Loucy (cell line): ENCODE measurements at regions not wholly inside any gene's neighbourhood (a gene's known extent, or its start where the extent isn't known, plus 50 kb on each side); places are given as distances from the start of the nearest gene placed in this dataset.

Source experiments
- H2AFZ ChIP-seq: fragments of 200-600 bp; sonication (generic); 2 replicates; pipeline ENCODE4 v1.6.0; 2016; ENCODE audit warnings: antibody characterized with exemption, mild to moderate bottlenecking, low read length, moderate library complexity
- H3F3A ChIP-seq: fragments of 200-600 bp; 2 replicates; pipeline ENCODE4 v1.6.0; 2016; ENCODE audit warnings: antibody characterized with exemption, low read depth, mild to moderate bottlenecking
- H3K27me3 ChIP-seq: fragments of 200-600 bp; sonication (generic); 2 replicates; pipeline ENCODE4 v1.6.1; 2014; ENCODE audit warnings: low read length, mild to moderate bottlenecking; ENCODE audit not compliant: insufficient read depth, poor library complexity, severe bottlenecking
- H3K36me3 ChIP-seq: fragments of 200-600 bp; sonication (generic); 2 replicates; pipeline ENCODE4 v1.6.1; 2016; ENCODE audit warnings: low read length; ENCODE audit not compliant: insufficient read depth
- H3K4me1 ChIP-seq: fragments of 200-600 bp; sonication (generic); 2 replicates; pipeline ENCODE4 v1.5.1; 2014; ENCODE audit warnings: low read length, mild to moderate bottlenecking; ENCODE audit not compliant: insufficient read depth, poor library complexity, severe bottlenecking
- H3K4me2 ChIP-seq: fragments of 200-600 bp; sonication (generic); 2 replicates; pipeline ENCODE4 v1.6.0; 2014; ENCODE audit warnings: antibody characterized with exemption, low read length, low read depth, mild to moderate bottlenecking; ENCODE audit not compliant: poor library complexity, severe bottlenecking
- H3K4me3 ChIP-seq: fragments of 200-600 bp; sonication (generic); 2 replicates; pipeline ENCODE4 v1.5.1; 2014; ENCODE audit warnings: low read length, mild to moderate bottlenecking, mixed read lengths; ENCODE audit not compliant: poor library complexity, severe bottlenecking
- H3K79me2 ChIP-seq: fragments of 200-600 bp; sonication (generic); 2 replicates; pipeline ENCODE4 v1.6.1; 2014; ENCODE audit warnings: low read length; ENCODE audit not compliant: insufficient read depth
- H3K9ac ChIP-seq: fragments of 200-600 bp; sonication (generic); 2 replicates; pipeline ENCODE4 v1.6.0; 2014; ENCODE audit warnings: mild to moderate bottlenecking, low read depth, low read length, moderate library complexity; ENCODE audit not compliant: poor library complexity, severe bottlenecking
- H3K9me2 ChIP-seq: fragments of 200-600 bp; sonication (generic); replicated peaks from 2 replicates; pipeline ENCODE4 v1.6.1; 2016; ENCODE audit warnings: low read depth, low read length, mixed read lengths
- H3K9me3 ChIP-seq: fragments of 200-600 bp; sonication (generic); 2 replicates; pipeline ENCODE4 v1.6.1; 2014; ENCODE audit warnings: mild to moderate bottlenecking, antibody characterized with exemption, low read length, low read depth; ENCODE audit not compliant: insufficient read depth
- H4K20me1 ChIP-seq: fragments of 200-600 bp; sonication (generic); 2 replicates; pipeline ENCODE4 v1.6.0; 2014; ENCODE audit warnings: antibody characterized with exemption, low read length, mild to moderate bottlenecking; ENCODE audit not compliant: insufficient read depth, poor library complexity, severe bottlenecking
- EZH2phosphoT487 ChIP-seq: fragments of 200-600 bp; IDR thresholded peaks from 2 replicates; pipeline ENCODE4 v1.6.1; 2018; ENCODE audit warnings: antibody characterized with exemption, mild to moderate bottlenecking, moderate library complexity, borderline replicate concordance
- TF ChIP-seq, protein P1 (sequence below): fragments of 200-600 bp; sonication (generic); conservative IDR thresholded peaks from 2 replicates; pipeline ENCODE4 v1.5.1; 2014; ENCODE audit warnings: mild to moderate bottlenecking, antibody characterized with exemption, low read length

DNA sequence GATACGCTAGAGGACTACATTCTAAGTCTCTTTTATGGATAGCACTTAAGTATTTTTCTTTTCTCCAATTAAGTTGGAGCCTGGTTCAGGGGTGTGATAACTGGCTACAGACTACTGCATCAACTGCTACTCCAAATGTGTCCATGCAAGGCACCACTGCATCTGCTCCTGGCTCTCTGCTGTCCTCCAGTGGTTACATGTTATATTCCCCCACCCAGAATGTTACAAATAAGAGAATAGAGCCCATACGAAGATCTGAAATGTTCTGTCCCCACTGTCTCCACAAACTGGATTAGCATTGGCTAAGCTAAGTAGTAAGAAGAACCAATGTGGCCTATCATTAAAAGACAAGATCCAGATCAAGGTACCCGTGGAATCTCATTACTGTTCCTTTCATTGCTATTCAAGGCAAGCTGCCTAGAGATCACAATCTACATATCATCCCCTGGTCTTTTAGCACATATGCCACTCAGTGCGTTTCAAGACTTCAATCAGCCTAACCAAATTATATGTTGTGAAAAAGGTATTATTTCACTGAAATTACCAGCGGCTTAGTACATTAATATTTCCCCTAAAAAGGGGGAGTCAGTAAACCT lies 308.3 kb upstream of the SLC8A1 start:
- TF ChIP-seq, protein P1, sequence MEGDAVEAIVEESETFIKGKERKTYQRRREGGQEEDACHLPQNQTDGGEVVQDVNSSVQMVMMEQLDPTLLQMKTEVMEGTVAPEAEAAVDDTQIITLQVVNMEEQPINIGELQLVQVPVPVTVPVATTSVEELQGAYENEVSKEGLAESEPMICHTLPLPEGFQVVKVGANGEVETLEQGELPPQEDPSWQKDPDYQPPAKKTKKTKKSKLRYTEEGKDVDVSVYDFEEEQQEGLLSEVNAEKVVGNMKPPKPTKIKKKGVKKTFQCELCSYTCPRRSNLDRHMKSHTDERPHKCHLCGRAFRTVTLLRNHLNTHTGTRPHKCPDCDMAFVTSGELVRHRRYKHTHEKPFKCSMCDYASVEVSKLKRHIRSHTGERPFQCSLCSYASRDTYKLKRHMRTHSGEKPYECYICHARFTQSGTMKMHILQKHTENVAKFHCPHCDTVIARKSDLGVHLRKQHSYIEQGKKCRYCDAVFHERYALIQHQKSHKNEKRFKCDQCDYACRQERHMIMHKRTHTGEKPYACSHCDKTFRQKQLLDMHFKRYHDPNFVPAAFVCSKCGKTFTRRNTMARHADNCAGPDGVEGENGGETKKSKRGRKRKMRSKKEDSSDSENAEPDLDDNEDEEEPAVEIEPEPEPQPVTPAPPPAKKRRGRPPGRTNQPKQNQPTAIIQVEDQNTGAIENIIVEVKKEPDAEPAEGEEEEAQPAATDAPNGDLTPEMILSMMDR = peak; percentile 96
- TF ChIP-seq EZH2phosphoT487 = no peak
- H3K4me2 ChIP-seq = no peak overlapping the region
- no peaks in the 10 kb centered on the region for H3K9me3 ChIP-seq
- H3K79me2 ChIP-seq = no peaks in the 10 kb centered on the region
- no peak overlapping the region for H3K4me3 ChIP-seq
- no peak overlapping the region for H3K9ac ChIP-seq
- no peaks in the 10 kb centered on the region for H4K20me1 ChIP-seq
- no peaks in the 10 kb centered on the region for H3K9me2 ChIP-seq
- H3K27me3 ChIP-seq = no peaks in the 10 kb centered on the region
- H3K4me1 ChIP-seq = no peaks in the 10 kb centered on the region
- 0 out of 2 replicates have a peak overlapping the region, but pooled peaks have one; percentile 41 for H2AFZ ChIP-seq
- H3K36me3 ChIP-seq = no peaks in the 10 kb centered on the region
- no peaks in the 10 kb centered on the region for H3F3A ChIP-seq

DNA sequence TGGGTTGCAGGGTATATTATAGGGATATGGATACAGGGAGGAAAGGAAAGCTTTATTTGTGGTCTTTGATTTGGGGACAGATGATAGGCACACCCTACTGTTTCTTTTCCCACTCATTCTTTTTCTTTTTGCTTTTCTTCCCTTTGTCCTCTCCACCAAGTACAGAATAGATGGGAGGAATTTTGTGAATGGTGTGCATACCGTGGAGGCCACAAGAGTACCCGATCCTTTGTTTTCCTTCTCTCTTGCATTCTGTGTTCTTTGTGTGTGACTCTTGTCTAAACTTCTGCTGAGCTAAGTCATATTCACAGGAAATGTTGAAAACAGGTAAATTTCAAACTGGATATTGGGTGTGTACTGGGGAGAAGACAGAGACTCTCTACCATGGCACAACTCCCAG lies 321.4 kb upstream of the SLC8A1 start:
- Histone ChIP-seq H3K9me2 (no peaks in the 10 kb centered on the region), H3K79me2 (no peaks in the 10 kb centered on the region), H3K4me3 (no peak overlapping the region), H2AFZ (no peak overlapping the region), H4K20me1 (no peaks in the 10 kb centered on the region), H3K9me3 (no peaks in the 10 kb centered on the region), H3K9ac (no peak overlapping the region), H3K4me1 (no peaks in the 10 kb centered on the region), H3F3A (no peaks in the 10 kb centered on the region), H3K27me3 (no peaks in the 10 kb centered on the region), H3K36me3 (no peaks in the 10 kb centered on the region), H3K4me2 (no peak overlapping the region)
- TF ChIP-seq, protein P1 = no peak
- TF ChIP-seq EZH2phosphoT487 = no peak

DNA sequence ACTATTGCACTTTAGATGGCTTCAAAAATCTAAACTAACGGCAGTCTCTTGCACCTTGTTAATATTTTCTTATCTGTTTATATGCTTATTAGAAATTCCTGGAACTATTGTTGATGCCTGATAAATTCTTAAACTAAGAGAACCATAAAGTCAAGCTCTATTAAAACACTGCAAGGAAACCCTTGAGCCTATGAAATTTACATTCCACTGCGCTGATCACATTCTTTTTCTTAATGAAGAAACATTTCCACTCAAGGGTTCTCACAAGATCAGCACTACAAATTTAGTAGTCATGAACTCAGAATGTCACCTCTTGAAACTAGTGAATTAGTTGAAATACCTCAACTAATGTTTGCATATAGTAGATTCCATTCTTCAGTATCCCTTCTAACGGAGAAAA lies 331.8 kb upstream of the SLC8A1 start:
- Histone ChIP-seq H3K9me2 (no peaks in the 10 kb centered on the region), H3K27me3 (no peaks in the 10 kb centered on the region), H3K36me3 (no peaks in the 10 kb centered on the region), H4K20me1 (no peaks in the 10 kb centered on the region), H3K9ac (no peak overlapping the region), H3K79me2 (no peaks in the 10 kb centered on the region), H3K4me2 (no peak overlapping the region), H3K4me1 (no peaks in the 10 kb centered on the region), H2AFZ (no peak overlapping the region), H3K4me3 (no peak overlapping the region), H3K9me3 (no peaks in the 10 kb centered on the region), H3F3A (no peaks in the 10 kb centered on the region)
- TF ChIP-seq EZH2phosphoT487 = no peak
- TF ChIP-seq, protein P1 = no peak
